GM18499 (cell line): ENCODE measurements at regions not wholly inside any gene's neighbourhood (a gene's known extent, or its start where the extent isn't known, plus 50 kb on each side); places are given as distances from the start of the nearest gene placed in this dataset.

Source experiments
- ATAC-seq: cut with Tn5 transposase; IDR thresholded peaks from one replicate; pipeline ENCODE4 v1.9.1; 2021; ENCODE audit warnings: moderate number of reproducible peaks; ENCODE audit not compliant: insufficient read depth, unreplicated experiment

DNA sequence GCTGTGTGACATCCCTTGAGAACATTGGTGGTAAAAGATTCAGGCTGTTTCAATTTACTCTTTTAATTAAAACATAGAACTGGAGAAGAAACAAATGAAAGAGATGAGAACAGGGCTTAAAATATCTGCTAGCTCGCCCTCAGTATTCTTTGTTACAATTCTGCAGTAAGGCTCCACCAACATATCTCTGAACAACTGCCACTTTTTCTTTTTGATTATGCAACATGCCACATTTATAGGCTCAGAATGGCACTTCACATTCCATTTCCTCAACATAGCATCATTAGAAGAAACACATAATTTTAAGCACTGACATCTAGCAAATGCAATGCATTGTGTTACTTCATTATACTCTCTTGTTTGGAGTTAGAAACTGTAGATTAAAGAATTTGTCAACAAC, 1315.2 kb downstream of the LRFN5 start:
- no peak for ATAC-seq

DNA sequence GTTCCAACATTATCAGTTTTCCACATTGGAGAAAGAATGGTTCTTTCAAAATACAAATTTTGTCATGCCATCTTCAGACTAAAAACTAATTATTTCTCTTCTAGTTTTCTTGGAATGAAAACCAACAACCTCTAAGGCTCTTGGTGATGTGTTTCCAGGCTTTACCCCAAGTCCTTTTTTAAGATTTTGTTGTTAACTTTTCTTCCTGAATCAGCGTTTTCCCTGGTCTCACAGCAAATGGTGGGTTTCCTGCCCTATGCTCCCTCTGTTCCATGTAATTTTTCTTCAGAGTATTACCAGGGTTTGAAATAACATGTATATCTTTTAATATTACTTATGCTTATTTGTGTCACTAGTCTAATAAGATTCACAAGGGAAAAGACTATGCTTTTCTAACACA, 1311.9 kb downstream of the LRFN5 start:
- ATAC-seq = no peak

DNA sequence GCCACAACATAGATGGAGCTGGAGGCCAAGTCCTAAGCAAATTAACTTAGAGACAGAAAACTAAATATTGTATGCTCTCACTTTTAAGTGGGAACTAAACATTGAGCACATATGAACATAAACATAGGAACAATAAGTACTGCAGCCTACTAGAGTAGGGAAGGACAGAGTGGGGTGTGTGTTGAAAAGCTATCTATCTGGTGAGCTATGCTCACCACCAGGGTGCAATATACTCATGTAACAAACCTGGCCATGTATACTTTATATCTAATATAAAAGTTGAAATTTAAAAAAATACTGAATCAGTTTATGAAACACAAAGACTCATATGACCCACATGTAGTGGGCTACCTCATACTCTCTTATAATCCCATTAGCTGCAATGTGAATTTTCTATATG, 1305.0 kb downstream of the LRFN5 start:
- no peak for ATAC-seq

DNA sequence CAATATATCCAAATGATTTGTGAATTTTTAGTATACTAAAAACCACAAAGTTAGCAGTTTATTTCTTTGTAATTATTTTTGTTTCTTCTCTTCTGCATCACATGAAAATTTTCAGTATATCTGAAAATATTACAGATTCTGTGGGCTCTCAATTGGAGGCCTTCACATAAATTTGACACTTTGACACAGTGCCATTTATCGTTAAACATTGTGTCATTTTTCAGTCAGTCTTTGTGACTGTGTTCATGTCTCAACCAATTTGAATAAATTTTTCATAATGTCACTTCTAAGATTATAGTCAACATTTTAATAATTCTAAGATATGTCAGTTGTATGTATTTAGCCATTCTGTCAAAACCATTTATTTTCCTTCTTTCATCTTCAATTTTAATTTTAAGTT, 1303.0 kb downstream of the LRFN5 start:
- ATAC-seq = no peak

DNA sequence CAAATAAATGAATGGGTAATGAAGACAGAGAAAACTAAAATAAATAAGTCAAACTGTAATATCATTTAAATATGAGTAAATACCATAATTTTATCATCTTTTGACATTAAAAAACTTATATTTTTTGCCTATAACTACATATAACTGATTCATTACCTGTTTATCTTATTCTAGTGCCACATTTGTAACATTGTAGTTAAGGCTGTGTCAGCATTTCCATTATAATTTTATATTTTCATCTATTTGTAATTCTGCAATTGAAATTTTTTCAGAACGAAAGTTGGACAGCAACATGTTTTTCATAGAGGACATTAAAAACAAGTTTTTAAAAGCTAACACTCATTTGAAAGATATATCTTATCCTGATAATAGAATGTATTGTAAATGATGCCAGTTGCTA, 1286.5 kb downstream of the LRFN5 start:
- no peak for ATAC-seq

DNA sequence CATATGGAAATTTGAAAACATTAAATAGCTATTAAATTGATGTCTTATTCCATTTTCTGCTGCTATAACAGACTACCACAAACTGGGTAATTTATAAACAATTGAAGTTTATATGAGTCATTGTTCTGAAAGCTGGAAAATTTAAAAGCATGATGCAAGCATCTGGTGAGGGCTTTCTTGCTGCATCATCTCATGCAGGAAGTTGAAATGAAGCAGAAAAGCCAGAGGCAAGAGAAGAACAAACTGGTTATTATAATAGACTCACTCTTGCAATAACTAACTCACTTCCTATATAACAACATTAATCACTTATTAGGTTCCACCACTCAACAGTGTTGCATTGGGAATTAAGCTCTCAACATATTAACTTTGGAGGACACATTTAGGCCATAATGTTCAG, 1277.4 kb downstream of the LRFN5 start:
- ATAC-seq = no peak

DNA sequence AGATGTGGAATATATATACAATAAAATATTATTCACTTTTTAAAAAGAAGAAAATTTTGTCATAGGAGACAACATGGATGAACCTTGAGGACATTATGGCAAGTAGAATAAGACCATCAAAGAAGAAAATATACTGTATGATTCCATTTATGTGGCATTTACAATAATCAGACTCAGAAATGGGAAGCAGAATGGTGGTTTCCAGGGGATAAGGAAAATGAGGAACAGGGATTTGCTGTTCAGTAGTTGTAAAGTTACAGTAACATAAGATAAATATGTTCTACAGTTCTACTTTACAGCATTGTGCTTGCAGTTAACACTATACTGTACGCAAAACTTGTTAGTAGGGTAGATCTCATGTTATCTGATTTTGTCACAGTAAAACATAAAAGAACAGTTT, 1271.0 kb downstream of the LRFN5 start:
- ATAC-seq = no peak

DNA sequence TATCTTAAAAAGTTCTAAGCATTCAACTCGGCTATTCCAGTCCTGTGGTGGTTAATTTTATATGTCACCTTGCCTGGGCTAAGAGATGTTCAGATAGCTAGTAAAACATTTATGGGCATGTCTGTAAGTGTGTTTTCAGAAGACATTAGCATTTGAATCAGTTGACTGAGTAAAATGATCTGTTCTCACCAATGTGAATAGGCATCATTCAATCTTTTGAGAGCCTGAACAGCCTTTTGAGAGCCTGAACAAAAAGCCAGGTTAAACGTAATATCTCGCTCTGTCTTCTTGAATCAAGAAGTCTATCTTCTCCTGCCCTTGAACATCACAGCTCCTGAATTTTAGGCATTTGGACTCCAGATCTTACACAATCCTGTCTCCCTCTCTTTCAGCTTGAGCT, 1266.1 kb downstream of the LRFN5 start:
- no peak for ATAC-seq

DNA sequence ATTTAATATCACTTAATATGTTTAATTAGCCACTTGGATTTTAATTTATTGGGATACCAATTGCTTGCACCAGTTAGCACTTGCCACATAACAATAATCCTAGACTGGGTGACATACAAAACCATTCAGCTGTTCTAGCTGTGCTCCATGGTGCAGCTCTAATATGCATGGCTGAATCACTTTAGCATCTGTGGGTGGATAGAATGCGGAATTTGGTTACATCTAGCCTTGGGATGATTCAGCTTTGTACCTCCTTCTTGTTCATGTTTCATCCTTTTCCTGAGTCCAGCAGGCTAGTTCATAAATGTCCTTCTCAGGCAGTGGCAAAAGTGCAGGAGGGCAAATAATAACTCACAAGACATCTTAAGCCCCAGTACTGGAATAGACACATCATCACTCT, 1263.0 kb downstream of the LRFN5 start:
- no peak for ATAC-seq

DNA sequence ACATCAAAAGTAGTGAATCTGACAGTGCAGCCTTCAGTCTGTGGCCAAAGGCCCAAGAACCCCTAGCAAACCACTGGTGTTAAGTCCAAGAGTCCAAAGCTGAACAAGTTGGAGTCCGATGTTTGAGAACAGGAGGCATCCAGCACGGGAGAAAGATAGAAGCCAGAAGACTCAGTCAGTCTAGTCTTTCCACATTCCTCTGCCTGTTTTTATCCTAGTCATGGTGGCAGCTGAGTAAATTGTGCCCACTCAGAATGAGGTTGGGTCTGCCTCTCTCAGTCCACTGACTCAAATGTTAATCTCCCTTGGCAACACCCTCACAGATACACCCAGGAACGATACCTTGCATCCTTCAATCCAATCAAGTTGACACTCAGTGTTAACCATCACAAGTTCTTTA, 1255.4 kb downstream of the LRFN5 start:
- no peak for ATAC-seq

DNA sequence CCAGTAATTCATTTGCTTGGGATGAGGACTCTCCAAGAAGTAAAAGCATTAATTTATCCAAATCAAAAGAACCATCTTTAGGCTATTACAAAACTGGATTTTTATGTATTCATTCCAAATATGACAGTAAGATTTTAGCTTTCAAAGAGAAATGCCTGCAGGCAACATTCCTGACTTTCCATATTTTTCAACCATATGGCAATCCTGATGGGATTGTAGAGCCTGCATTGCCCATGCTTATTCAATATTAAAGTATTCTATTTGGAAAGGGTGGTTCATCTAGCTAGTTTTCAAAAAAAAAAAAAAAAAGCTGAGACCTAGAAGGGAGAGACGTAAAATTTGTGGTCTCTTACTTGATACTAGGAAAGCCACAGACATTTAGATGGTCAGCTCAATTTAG, 1253.7 kb downstream of the LRFN5 start:
- no peak for ATAC-seq

DNA sequence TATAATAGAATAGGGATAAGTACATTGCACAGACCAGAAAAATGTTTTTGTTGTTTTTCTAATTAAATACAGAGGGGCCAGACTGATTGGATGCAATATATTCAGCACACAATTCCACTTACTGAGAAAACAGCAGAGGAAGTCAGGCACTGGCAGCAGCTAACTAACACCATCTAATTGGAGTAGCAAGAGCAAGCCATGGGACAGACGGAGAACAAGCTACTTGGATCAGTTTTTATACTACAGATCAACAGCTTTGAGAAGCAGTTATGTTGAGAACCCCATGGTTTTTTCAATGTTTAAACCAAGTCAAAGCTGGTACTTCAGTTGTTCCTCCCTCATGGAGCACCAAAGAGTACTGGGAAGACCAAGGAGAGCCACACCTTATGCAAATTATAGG, 1249.4 kb downstream of the LRFN5 start:
- no peak for ATAC-seq

DNA sequence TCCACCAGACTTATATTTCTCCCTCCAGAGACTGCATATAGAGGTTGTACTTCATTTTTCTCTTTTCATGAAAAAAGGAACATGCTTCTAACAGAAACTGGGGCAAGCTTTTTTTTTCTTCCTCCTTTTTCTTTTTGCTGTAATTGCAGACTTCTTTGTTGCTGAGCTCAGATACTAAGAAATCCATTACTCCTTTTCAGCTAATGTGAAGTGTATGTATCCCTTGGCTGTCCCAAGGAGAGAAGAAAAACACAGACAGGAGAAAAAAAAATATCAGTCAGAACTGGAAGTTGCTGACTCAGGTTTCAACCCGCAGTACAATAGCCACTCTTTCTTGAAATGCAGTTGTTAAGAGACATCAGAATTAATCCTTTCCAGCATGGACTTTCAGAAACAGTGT, 1248.4 kb downstream of the LRFN5 start:
- ATAC-seq = no peak

DNA sequence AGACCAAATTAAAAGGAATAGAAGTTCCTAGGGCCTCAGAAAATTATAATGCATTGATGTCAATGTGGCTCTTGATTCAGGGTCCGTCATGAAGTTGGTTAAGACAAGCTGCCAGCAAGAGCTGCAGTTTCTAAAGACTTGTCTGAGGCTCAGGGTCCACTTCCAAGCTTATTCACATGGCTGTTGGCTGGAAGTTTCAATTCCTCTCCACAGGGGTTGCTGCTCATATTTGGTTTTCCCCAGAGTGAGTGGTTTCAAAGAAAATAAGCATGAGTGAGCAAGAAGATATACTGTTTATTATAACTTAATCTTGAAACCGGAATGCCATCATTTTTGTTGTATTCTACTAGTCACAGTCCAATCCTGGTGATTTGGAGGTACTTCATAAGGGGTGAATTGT, 1247.4 kb downstream of the LRFN5 start:
- ATAC-seq = no peak

DNA sequence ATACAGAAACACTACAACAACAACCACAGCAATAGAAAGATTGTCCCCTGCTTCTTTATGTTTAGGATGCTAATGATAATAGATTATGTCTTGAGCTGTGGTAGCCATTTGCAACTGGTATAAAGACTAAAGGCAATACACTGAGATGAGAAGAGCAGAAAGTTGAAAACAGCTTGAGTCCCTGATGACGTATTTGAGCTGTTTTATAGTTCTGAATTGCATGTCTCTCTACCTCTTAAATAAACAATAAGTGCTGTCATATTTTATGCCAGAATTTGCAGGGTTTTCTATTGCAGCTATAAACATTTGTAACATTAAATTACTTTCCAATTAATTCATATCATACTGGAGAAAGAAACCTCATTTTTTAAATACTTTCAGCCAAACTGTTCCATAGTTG, 1242.0 kb downstream of the LRFN5 start:
- ATAC-seq = no peak

DNA sequence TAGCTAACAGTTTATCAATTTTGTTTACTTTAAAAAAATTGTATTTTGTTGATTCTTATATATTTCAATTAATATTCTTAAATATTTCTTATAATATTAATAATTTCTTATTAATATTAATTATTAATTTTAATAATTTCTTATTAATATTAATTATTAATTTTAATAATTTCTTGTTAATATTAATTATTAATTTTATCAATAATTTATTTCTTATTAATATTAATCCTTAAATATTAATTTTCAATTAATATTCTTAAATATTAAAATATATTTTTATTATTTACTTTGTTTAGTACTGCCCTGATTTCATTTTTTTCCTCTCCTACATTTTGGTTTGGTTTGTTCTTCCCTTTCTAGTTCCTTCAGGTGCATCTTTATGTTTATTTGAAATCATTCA, 1208.1 kb downstream of the LRFN5 start:
- ATAC-seq = no peak

DNA sequence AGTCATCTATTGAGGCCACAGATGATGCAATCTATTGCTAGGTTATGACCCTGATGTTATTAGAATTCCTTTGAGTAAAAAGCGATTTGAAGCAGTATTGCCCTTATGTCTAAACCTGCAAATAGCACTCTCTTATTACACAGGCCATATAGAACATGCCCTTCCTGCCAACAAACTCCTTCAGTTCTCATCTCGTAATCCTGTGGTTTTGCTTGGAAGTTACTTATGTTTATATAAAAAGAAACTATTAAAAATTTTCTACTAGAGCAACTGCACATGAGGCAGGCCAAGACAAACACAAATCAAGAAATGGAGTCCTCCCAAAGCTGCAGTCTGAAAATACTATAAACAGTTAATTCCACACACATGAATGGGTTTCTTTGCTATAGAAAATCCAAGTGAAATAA, 1200.2 kb downstream of the LRFN5 start:
- no peak for ATAC-seq

DNA sequence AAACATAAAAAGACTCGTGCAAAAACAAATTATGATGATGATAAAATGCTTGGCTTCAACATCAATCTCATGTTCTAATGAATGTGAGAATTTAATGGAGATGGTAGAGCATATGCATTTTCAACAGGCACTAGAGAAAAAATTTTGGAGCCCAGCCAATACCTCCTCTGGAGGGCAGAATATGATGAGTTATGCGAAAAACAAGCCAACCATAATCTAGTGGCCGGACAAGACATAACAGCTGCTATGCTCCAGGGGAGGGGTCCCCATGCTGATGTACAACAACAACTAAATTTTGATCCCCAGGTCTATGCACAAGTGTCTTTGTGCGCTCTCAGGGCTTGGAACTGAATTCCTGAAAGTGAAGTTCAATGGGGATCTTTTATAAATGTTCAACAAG, 1197.5 kb downstream of the LRFN5 start:
- no peak for ATAC-seq

DNA sequence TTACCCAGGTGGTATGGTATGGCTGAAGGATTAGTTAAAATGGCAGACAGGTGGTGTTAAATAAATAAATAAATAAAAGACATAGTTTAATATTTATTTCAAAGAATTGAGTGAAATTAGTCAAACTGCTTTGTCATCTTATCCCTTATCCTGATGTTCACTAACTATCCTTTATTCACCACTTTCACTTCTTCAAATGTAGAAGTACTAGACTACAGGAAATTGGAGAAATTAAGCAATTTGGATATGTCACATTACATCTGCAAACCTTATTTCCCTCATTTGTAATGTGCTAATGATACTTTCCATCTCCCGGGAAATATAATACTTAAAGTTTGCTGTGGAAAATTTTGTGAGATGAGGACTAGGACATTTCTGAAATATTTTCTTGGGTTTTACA, 1195.7 kb downstream of the LRFN5 start:
- no peak for ATAC-seq

DNA sequence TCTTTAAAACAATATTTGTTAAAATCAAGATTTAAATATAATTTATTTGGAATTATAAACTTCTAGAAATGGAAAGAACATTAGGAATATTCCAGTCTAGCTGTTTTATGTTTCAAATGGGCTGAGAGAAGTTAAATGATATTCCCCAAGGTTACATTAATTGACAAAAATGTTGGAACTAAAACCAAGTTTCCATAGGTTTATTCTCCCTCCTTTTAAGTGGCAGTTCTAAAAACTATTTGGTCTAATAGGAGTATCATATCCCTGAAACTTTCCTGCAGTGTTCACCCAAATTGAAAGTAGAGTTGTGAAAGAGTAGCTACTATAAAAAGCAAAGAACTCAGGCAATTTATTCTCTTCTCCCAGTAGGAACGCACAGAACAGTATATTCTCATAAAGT, 1185.5 kb downstream of the LRFN5 start:
- no peak for ATAC-seq

DNA sequence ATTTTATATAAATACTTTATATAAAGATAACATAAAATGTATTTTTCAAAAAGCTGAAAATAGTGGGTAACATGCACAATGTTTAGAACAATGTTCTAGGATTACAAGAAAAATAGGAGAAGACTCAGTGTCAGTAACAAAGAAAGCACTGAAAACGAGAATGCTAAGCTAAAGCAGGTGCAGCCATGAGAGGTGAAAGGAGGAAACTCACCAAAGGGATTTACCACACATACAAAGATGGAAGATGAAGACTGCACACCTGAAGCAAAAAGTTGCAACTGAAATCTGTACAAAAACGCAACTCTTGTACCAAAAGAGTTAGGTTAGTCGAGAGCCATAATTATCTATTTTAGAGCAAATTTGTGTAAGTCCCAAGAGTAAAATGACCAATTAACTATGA, 1176.1 kb downstream of the LRFN5 start:
- ATAC-seq = no peak

DNA sequence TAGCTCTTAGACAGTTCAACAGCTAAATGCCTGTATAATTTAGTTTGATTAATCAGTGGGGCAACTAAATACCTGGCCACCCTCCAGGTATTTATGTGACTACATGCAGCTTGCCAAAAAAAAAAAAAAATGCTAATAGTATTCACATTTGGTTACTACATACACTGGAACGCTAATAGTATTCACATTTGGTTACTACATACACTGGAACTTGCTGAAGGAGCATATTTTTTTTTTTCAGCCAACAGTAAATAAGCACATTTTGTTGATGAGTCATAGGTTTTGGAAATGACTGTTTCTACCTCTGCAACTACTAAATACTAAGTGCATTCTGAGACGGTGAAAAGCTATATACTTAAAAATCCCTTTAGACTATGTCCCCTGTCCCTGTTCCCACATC, 1172.3 kb downstream of the LRFN5 start:
- no peak for ATAC-seq

DNA sequence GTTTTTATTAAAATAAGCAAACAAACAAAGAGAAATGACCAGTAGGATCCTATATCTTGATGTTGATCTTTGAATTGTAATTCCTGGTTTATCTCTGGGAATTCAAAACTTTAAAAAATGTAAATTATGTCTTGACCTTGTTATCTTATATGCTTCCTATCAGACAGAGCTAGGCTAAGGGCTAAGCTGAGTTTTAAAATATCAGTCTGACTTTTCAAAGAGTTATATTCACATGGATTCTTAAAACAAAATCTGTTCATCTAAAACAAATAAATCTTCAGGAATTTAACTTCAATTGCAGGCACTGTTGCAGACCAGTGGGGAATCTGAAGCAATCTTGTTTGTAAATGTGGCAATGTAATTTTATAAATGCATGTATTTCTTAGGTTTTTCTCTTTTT, 1144.1 kb downstream of the LRFN5 start:
- ATAC-seq = no peak

DNA sequence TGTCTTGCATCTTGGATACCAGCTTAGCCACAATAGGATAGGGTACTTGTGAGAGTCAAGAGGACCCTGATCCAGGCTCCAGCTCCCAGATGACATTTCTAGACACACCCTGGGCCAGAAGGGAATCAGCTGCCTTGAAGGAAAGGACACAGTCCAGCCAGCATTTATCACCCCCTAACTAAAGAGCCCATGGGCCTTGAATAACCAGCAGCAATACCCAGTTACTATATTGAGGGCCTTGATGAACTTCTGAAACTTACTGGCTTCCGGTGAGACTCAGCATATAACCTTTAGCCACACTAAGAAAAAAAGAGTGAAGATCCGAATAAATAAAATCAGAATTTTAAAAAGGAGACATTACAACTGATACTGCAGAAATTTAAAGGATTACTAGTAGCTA, 1135.4 kb downstream of the LRFN5 start:
- no peak for ATAC-seq
